Caco-2 (cell line): ENCODE measurements at regions not wholly inside any gene's neighbourhood (a gene's known extent, or its start where the extent isn't known, plus 50 kb on each side); places are given as distances from the start of the nearest gene placed in this dataset.

Experiments used
- BruUV-seq: library from RNA; stranded (reverse); fragments of 400-500 nt; replicated peaks from 2 replicates; lab custom pipeline; 2021; lab: Mats Ljungman, UMichigan
- CTCF ChIA-PET: fragments of 300-600 bp; sonication (Branson Sonifier 250); formaldehyde crosslinking; loops from one replicate; lab custom pipeline; 2022; ENCODE audit warnings: antibody characterized with exemption; lab: Charles Lee
- POLR2A ChIA-PET: fragments of 300-600 bp; sonication (Branson Sonifier 250); formaldehyde crosslinking; loops from one replicate; lab custom pipeline; 2022; ENCODE audit warnings: antibody characterized with exemption; lab: Charles Lee
- DNase-seq, 2 experiments: peaks; one replicate each; pipeline versions ENCODE4 v3.0.0 to v3.0.0-alpha.2; 2020 to 2022
- H3K27me3 ChIP-seq: replicated peaks from 2 replicates; pipeline ENCODE4 v1.6.0; 2011; ENCODE audit warnings: low read length; ENCODE audit not compliant: control insufficient read depth, insufficient read depth
- H3K36me3 ChIP-seq: 2 replicates; pipeline ENCODE4 v1.5.1; 2011; ENCODE audit warnings: low read length; ENCODE audit not compliant: control insufficient read depth, insufficient read depth
- H3K4me1 ChIP-seq: fragments of 250-450 bp; sonication (Bioruptor Pico); 2 replicates; pipeline ENCODE4 v1.5.1; 2020; ENCODE audit warnings: mild to moderate bottlenecking
- H3K4me3 ChIP-seq: 2 replicates; pipeline ENCODE4 v1.5.1; 2011; ENCODE audit warnings: low read depth, mild to moderate bottlenecking, control low read depth, low read length
- H3K9me3 ChIP-seq: fragments of 250-450 bp; sonication (Bioruptor Pico); 2 replicates; pipeline ENCODE4 v1.5.1; 2020; ENCODE audit warnings: mild to moderate bottlenecking, moderate library complexity
- H3K27ac Mint-ChIP-seq: one replicate; pipeline ENCODE4 v1.8.0; 2022; ENCODE audit warnings: mixed read lengths; ENCODE audit not compliant: unreplicated experiment
- H3K27me3 Mint-ChIP-seq: one replicate; pipeline ENCODE4 v1.8.0; 2022; ENCODE audit warnings: mixed read lengths; ENCODE audit not compliant: insufficient read depth, unreplicated experiment
- H3K36me3 Mint-ChIP-seq: one replicate; pipeline ENCODE4 v1.8.0; 2022; ENCODE audit warnings: mild to moderate bottlenecking, mixed read lengths; ENCODE audit not compliant: insufficient read depth, unreplicated experiment
- H3K4me1 Mint-ChIP-seq: one replicate; pipeline ENCODE4 v1.8.0; 2022; ENCODE audit warnings: low read depth, mixed read lengths; ENCODE audit not compliant: unreplicated experiment
- H3K4me3 Mint-ChIP-seq: one replicate; pipeline ENCODE4 v1.8.0; 2022; ENCODE audit warnings: mild to moderate bottlenecking, moderate library complexity, mixed read lengths; ENCODE audit not compliant: unreplicated experiment
- H3K9me3 Mint-ChIP-seq: one replicate; pipeline ENCODE4 v1.8.0; 2022; ENCODE audit warnings: mixed read lengths; ENCODE audit not compliant: unreplicated experiment
- intact Hi-C: fragments of 100-400 bp; cut with micrococcal nuclease; formaldehyde crosslinking; loops from one replicate; pipeline ENCODE4 v1.10.0; 2022; ENCODE audit not compliant: unreplicated experiment
- TF ChIP-seq, protein P1 (sequence below), 2 experiments: fragments of 200-600 bp in 1 of 2; IDR thresholded peaks; 1 replicate in 1 of 2; 2 replicates in 1 of 2; pipeline versions ENCODE4 v1.5.1 to v1.8.0; 2011 to 2022; ENCODE audit warnings: antibody characterized with exemption in 1 of 2, control low read depth in 1 of 2, inconsistent platforms in 1 of 2, low read depth in 1 of 2, low read length in 1 of 2, mild to moderate bottlenecking in 1 of 2, moderate library complexity in 1 of 2; ENCODE audit not compliant: insufficient read depth in 1 of 2, severe bottlenecking in 1 of 2, unreplicated experiment in 1 of 2

DNA sequence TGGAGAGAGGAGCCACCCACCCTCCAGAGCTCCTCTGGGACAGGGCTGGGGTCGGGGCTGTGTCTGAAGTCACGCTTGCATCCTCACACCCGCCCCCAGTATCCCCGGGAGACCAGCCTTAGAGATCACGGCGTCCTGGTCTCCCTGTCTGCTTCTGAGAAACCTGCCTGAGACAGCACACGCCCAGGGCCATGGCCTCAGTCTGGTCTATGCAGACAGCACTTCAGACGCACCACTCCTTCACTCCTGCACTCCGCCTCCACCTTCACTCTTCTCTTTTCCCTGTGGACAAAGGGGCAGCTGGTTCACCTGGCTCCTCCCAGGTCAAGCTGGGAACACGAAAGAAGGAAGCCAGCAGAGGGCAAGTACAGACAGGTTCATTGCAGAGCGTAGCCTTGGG lies 248.0 kb upstream of the GSE1 start:
- POLR2A ChIA-PET = no interaction called here
- peak; percentile 57 to 74 for DNase-seq

DNA sequence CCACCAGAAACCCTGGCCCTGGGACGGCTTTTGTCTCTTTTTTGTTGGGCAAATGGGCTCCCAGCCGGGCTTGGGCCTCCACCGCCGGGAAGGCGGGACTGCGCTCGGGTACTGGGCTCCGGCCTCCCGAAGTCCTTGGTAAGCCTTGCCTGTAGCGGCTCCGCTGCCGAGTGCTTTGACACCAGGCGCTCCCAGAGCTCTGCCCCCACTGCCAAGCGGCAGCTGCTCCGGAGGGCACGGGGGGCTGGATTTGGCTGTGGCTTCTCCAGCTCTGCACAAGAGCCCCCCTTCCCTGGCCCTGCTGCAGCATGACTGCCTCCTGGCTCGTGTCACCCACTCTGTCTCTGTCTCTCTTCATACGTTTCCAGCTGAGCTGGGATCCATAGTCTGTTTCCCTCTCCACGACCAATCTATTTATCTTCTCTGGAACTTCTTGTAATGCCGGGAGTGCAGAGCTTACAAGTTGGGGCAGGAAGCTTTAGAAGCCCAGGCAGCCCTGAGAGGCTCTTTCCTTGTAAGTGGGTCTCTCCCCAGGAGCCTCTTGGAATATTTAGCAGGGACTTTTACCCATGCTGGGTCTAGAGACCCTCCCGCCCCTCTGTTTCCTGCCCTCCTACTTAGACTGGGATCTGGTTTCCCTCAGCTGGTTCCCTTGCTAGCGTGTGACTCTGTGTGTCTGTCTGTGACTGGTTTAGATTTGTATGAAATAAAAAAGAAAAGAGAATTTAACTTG lies 246.9 kb upstream of the GSE1 start:
- CTCF ChIA-PET = interaction anchor here (0.8 to 1.2 kb wide), 2 partner anchors 50 to 251 kb away, joined by 3 read pairs; no protein-coding TSS in a partner anchor
- intact Hi-C loops = no loop called here
- Mint-ChIP-seq H3K36me3 (no peaks in the 10 kb centered on the region), H3K27me3 (no peaks in the 10 kb centered on the region), H3K4me1 (peaks cover 1% of the 10 kb centered on the region), H3K9me3 (no peaks in the 10 kb centered on the region), H3K27ac (no peak overlapping the region), H3K4me3 (no peak overlapping the region)
- H3K27me3 ChIP-seq = no peaks in the 10 kb centered on the region
- DNase-seq = no peak
- TF ChIP-seq, protein P1, sequence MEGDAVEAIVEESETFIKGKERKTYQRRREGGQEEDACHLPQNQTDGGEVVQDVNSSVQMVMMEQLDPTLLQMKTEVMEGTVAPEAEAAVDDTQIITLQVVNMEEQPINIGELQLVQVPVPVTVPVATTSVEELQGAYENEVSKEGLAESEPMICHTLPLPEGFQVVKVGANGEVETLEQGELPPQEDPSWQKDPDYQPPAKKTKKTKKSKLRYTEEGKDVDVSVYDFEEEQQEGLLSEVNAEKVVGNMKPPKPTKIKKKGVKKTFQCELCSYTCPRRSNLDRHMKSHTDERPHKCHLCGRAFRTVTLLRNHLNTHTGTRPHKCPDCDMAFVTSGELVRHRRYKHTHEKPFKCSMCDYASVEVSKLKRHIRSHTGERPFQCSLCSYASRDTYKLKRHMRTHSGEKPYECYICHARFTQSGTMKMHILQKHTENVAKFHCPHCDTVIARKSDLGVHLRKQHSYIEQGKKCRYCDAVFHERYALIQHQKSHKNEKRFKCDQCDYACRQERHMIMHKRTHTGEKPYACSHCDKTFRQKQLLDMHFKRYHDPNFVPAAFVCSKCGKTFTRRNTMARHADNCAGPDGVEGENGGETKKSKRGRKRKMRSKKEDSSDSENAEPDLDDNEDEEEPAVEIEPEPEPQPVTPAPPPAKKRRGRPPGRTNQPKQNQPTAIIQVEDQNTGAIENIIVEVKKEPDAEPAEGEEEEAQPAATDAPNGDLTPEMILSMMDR (IDR thresholded peaks at IDR 0.05; ENCODE audit: insufficient read depth in 1 of 2, low read depth in 1 of 2, low read length in 1 of 2, severe bottlenecking in 1 of 2, unreplicated experiment in 1 of 2) = no peak
- POLR2A ChIA-PET = no interaction called here
- peaks cover 23% of the 10 kb centered on the region for H3K4me1 ChIP-seq
- no peaks in the 10 kb centered on the region for H3K36me3 ChIP-seq
- no peak overlapping the region for H3K4me3 ChIP-seq
- peaks cover 3% of the 10 kb centered on the region; the same call in 1 of the 2 replicates for H3K9me3 ChIP-seq
- no TSS peak for BruUV-seq

More for the DNA sequence above, 248.0 kb upstream of the GSE1 start:
- peak overlapping the region; percentile 15 for H3K27ac Mint-ChIP-seq
- no peak overlapping the region for H3K4me3 Mint-ChIP-seq
- H3K27me3 Mint-ChIP-seq = no peaks in the 10 kb centered on the region
- CTCF ChIA-PET = interaction anchor here (0.8 to 1.2 kb wide), 2 partner anchors 51 to 250 kb away, joined by 3 read pairs; no protein-coding TSS in a partner anchor
- H3K27me3 ChIP-seq = no peaks in the 10 kb centered on the region
- H3K4me1 Mint-ChIP-seq = peaks cover 8% of the 10 kb centered on the region
- H3K4me3 ChIP-seq = no peak overlapping the region
- H3K9me3 Mint-ChIP-seq = no peaks in the 10 kb centered on the region
- no TSS peak for BruUV-seq
- TF ChIP-seq, protein P1 (IDR thresholded peaks at IDR 0.05; ENCODE audit: insufficient read depth in 1 of 2, low read depth in 1 of 2, low read length in 1 of 2, severe bottlenecking in 1 of 2, unreplicated experiment in 1 of 2) = peak in 1 of 2 experiments; percentile 6
- intact Hi-C loops = no loop called here
- no peaks in the 10 kb centered on the region for H3K36me3 Mint-ChIP-seq
- no peaks in the 10 kb centered on the region for H3K36me3 ChIP-seq
- peaks cover 23% of the 10 kb centered on the region for H3K4me1 ChIP-seq
- peaks cover 3% of the 10 kb centered on the region; the same call in 1 of the 2 replicates for H3K9me3 ChIP-seq

DNA sequence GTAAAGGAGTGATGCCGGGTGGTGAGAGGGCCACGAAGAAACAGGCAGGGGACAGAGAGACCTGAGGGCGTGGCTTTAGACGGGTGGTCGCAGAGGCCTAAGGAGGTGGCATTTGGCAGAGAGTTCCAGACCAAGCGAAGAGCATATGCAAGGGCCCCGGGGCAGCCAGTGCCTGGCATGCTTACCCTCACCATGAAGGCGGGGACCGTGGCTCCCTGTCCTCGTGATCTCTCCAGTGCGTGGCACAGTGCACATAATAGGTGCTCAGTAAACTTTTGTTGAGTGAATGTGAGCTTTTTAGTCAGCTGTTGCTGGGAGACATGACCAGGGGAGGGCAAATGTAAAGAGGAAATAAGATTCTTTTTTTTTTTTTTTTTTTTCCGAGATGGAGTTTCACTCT lies 245.6 kb upstream of the GSE1 start:
- TF ChIP-seq, protein P1 (IDR thresholded peaks at IDR 0.05; ENCODE audit: insufficient read depth in 1 of 2, low read depth in 1 of 2, low read length in 1 of 2, severe bottlenecking in 1 of 2, unreplicated experiment in 1 of 2) = no peak
- no peak for DNase-seq
- Histone ChIP-seq H3K27me3 (no peaks in the 10 kb centered on the region), H3K4me3 (no peak overlapping the region), H3K36me3 (no peaks in the 10 kb centered on the region), H3K9me3 (peaks cover 3% of the 10 kb centered on the region; the same call in 1 of the 2 replicates), H3K4me1 (peaks cover 17% of the 10 kb centered on the region)
- no peak overlapping the region for H3K4me3 Mint-ChIP-seq
- H3K36me3 Mint-ChIP-seq = no peaks in the 10 kb centered on the region
- no peaks in the 10 kb centered on the region for H3K27me3 Mint-ChIP-seq
- BruUV-seq = no TSS peak
- intact Hi-C loops = no loop called here
- no peaks in the 10 kb centered on the region for H3K4me1 Mint-ChIP-seq
- H3K27ac Mint-ChIP-seq = no peak overlapping the region
- ChIA-PET POLR2A (no interaction called here), CTCF (no interaction called here)
- no peaks in the 10 kb centered on the region for H3K9me3 Mint-ChIP-seq
